ENCODE measurements at regions not wholly inside any gene's neighbourhood (a gene's known extent, or its start where the extent isn't known, plus 50 kb on each side); places are given as distances from the start of the nearest gene placed in this dataset.

DNA sequence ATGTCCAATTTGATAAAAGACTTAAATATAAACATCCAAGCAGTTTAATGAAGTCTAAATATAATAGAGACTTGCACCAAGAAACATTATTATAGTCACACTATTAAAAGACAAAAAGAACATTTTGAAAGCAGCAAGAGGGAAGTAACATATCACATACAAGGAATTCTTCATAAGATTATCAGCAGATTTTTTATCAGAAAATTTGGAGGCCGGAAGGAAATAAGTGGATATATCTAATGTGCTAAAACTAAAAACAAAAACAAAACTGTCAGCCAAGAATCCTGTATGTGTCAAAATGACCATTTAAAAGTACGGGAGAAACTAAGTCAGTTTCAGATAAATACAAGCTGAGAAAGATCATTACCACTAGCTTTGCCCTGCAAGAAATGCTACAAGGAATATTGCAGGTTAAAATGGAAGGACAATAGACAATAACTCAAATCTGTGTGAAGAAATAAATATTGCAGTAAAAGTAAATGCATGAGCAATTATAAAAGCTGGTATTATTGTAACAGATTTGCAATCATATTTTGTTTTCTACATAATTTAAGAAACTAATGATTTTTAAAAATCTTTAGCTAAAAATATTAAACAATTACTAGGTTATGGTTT, 1665.9 kb upstream of the PCDH20 start:
- TF ChIP-seq POLR2A (IDR thresholded peaks at IDR 0.05) (no peak), CTCF (IDR thresholded peaks at IDR 0.05) (no peak)

Data from ovary (tissue), 3 donors.